ENCODE measurements at regions not wholly inside any gene's neighbourhood (a gene's known extent, or its start where the extent isn't known, plus 50 kb on each side); places are given as distances from the start of the nearest gene placed in this dataset.

GRCh38 chr14:55976219-55976618 is 142.0 kb upstream of the PELI2 start:
- TF ChIP-seq Cebpa-rat (IDR thresholded peaks at IDR 0.05), result no peak
- Histone ChIP-seq H3K4me1 (peaks cover 0 to 16% (median 7%) of the 10 kb centered on the region in 10 experiments; a peak in 4 of 20 replicates), H3K9ac (no peak overlapping the region), H3K36me3 (peaks cover 0 to 3% (median 0%) of the 10 kb centered on the region in 11 experiments; a peak in 1 of 22 replicates), H3K9me3 (replicated peaks in 1 of 11) (peaks cover 10 to 22% (median 18%) of the 10 kb centered on the region in 11 experiments), H3K27ac (no peak overlapping the region), H3K27me3 (no peaks in the 10 kb centered on the region), H3K4me3 (no peak overlapping the region), H4K20me1 (no peaks in the 10 kb centered on the region), H3K4me2 (no peak overlapping the region)

- Histone ChIP-seq H3K9ac (no peak overlapping the region), H3K4me1 (peaks cover 0 to 16% (median 7%) of the 10 kb centered on the region in 10 experiments; a peak in 4 of 20 replicates), H3K36me3 (peaks cover 0 to 3% (median 0%) of the 10 kb centered on the region in 11 experiments; a peak in 1 of 22 replicates), H3K9me3 (replicated peaks in 1 of 11) (peaks cover 15 to 27% (median 22%) of the 10 kb centered on the region in 11 experiments), H3K27me3 (no peaks in the 10 kb centered on the region), H3K27ac (no peak overlapping the region), H3K4me2 (no peak overlapping the region), H4K20me1 (no peaks in the 10 kb centered on the region), H3K4me3 (no peak overlapping the region)
- TF ChIP-seq Cebpa-rat (IDR thresholded peaks at IDR 0.05), result no peak
Measured at GRCh38 chr14:55976655-55977054, 141.6 kb upstream of the PELI2 start.

DNA sequence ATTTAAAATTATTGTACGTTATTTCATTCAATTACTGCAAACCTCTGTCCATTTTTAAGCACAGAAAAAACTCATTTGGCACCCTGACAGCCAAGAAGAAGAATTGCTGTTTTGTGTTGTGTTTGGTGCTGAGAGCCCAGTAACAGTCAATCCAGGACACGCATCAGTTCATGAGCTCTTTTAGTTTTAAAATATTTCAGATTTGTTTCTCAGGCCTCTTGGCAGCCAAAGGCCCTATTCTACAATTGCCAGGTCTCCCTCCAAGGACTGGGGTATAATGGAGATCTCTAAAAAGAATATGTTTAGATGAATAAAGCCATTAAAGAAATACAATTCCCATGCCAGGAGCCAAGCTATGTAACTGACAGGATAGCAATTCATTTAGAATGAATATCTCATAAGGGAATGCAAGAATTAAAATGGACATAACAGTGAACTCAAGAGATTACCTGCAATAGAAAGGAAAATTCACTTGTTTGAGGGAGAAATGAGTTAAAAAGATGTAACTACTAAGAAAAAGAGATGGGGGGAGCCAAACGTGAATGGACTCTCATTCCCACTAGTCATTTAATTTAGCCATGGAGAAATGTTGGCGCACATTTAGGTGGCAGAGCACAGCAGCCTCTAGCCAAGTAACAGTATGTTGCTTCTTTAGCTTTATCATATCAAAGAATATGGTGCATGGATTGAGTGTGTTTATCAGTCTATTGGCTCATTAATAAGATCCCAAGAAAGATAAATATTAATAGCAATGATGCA is 140.6 kb upstream of the PELI2 start:
- no peaks in the 10 kb centered on the region for H4K20me1 ChIP-seq
- no peaks in the 10 kb centered on the region for H3K27me3 ChIP-seq
- peaks cover 0 to 16% (median 7%) of the 10 kb centered on the region in 10 experiments; a peak in 4 of 20 replicates for H3K4me1 ChIP-seq
- peaks cover 17 to 36% (median 27%) of the 10 kb centered on the region in 11 experiments for H3K9me3 ChIP-seq (replicated peaks in 1 of 11)
- H3K9ac ChIP-seq, result no peak overlapping the region
- no peak overlapping the region for H3K4me3 ChIP-seq
- H3K4me2 ChIP-seq, result no peak overlapping the region
- no peak overlapping the region for H3K27ac ChIP-seq
- no peak for TF ChIP-seq Cebpa-rat (IDR thresholded peaks at IDR 0.05)
- peaks cover 0 to 3% (median 0%) of the 10 kb centered on the region in 11 experiments; a peak in 1 of 22 replicates for H3K36me3 ChIP-seq

DNA sequence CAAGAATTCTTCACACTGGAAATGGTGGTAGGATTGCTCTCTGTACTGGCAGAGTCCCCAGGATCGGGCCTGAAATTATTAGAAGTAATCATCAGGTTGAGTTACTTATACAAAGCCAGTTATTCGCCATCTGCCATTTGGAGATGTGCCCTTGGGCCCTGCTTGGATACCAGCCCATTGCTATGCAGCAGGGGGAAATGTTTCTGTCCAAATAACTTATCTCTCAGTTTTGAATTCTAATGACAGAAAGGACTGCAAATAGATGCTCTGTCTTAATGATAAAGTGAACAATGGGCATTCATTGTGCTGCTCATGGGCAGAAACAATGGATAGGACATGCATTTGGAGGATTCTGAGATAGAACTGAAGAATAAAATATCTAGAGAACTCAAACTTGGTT is 139.1 kb upstream of the PELI2 start:
- Histone ChIP-seq H3K4me3 (no peak overlapping the region), H3K4me2 (no peak overlapping the region), H3K9me3 (replicated peaks in 1 of 11) (peaks cover 17 to 37% (median 27%) of the 10 kb centered on the region in 11 experiments), H3K4me1 (peaks cover 0 to 6% (median 0%) of the 10 kb centered on the region in 10 experiments; a peak in 2 of 20 replicates), H3K36me3 (peaks cover 0 to 3% (median 0%) of the 10 kb centered on the region in 11 experiments; a peak in 1 of 22 replicates), H3K27me3 (no peaks in the 10 kb centered on the region), H3K9ac (no peak overlapping the region), H3K27ac (no peak overlapping the region), H4K20me1 (no peaks in the 10 kb centered on the region)
- TF ChIP-seq Cebpa-rat (IDR thresholded peaks at IDR 0.05), result no peak

DNA sequence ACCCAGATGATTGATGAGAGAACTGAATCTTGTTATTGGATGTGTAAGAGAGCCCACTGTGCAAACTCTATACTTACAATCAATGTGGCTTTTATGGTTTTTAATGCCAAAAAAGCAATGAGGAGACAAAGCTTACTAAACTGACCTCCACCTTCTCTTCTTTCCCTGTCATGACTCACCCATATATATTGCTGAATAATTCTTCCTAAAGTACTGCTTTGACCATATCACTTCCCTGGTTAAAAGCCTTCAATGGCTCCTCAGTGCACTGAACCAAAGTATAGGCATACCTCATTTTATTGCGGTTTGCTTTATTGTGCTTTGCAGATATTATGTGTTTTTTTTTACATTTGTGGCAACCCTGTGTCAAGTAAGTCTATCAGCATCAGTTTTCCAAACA is 138.4 kb upstream of the PELI2 start:
- Histone ChIP-seq H3K27me3 (no peaks in the 10 kb centered on the region), H3K9ac (no peak overlapping the region)

GRCh38 chr14:55980970-55981369 is 137.2 kb upstream of the PELI2 start:
- Histone ChIP-seq H3K4me3 (no peak overlapping the region), H3K4me1 (no peaks in the 10 kb centered on the region), H3K27ac (no peak overlapping the region), H3K9me3 (replicated peaks in 1 of 11) (peaks cover 17 to 37% (median 27%) of the 10 kb centered on the region in 11 experiments), H3K36me3 (peaks cover 0 to 3% (median 0%) of the 10 kb centered on the region in 11 experiments; a peak in 1 of 22 replicates), H4K20me1 (no peaks in the 10 kb centered on the region), H3K4me2 (no peak overlapping the region), H3K9ac (no peak overlapping the region), H3K27me3 (no peaks in the 10 kb centered on the region)
- TF ChIP-seq Cebpa-rat (IDR thresholded peaks at IDR 0.05), result no peak

More for the DNA sequence above, 138.4 kb upstream of the PELI2 start:
- peaks cover 17 to 37% (median 27%) of the 10 kb centered on the region in 11 experiments for H3K9me3 ChIP-seq (replicated peaks in 1 of 11)
- H3K27ac ChIP-seq, result no peak overlapping the region
- no peaks in the 10 kb centered on the region for H4K20me1 ChIP-seq
- no peak for TF ChIP-seq Cebpa-rat (IDR thresholded peaks at IDR 0.05)
- H3K36me3 ChIP-seq, result peaks cover 0 to 3% (median 0%) of the 10 kb centered on the region in 11 experiments; a peak in 1 of 22 replicates
- H3K4me2 ChIP-seq, result no peak overlapping the region
- 0 out of 20 replicates have a peak, but pooled peaks cover 0 to 4% (median 0%) of the 10 kb centered on the region in 10 experiments for H3K4me1 ChIP-seq
- H3K4me3 ChIP-seq, result no peak overlapping the region

DNA sequence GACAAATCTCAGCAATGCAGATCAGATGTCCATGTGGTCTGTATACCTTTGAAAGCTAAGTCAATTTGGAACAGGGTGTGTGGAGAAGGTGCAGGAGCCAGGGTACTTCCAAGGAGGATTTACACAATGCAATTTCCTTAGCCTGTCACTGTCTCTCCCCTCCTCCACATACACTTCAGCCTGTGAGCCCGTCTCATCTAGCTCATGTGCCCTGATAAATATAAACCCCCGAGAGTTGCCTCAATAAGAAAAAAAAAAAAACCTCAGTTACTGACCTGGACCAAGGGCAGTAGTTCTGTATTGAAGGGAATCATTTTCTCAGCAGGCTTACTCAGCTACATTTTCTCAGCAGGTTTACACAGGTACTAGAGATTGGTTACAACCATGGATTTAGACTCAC is 132.1 kb upstream of the PELI2 start:
- no peak for TF ChIP-seq Cebpa-rat (IDR thresholded peaks at IDR 0.05)
- H3K9ac ChIP-seq, result no peak overlapping the region

DNA sequence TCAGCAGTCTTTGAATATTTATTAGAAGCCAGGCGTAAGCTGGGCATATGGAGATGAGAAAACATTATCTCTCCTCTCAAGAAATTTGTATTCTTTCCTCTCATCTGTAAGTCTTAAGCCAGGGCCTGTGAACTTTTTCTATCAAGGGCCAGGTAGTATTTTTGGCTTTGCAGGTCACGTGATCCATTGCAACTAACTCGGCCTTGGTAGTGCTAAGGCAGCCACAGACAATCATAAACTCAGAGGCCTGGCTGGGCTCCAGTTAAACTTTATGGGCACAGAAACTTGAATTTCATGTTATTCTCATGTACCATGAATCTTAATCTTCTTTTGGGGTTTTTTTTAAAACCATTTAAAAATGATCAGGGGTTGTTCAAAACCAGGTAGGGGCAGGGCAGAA is 117.4 kb upstream of the PELI2 start:
- H3K36me3 ChIP-seq, result no peaks in the 10 kb centered on the region
- no peak for TF ChIP-seq Cebpa-rat (IDR thresholded peaks at IDR 0.05)
- no peaks in the 10 kb centered on the region for H4K20me1 ChIP-seq
- H3K9me3 ChIP-seq (replicated peaks in 1 of 11), result peaks cover 0 to 20% (median 16%) of the 10 kb centered on the region in 11 experiments; a peak in 17 of 22 replicates
- H3K4me1 ChIP-seq, result peaks cover 29 to 39% (median 34%) of the 10 kb centered on the region in 10 experiments
- H3K27me3 ChIP-seq, result no peaks in the 10 kb centered on the region
- H3K4me2 ChIP-seq, result no peak overlapping the region
- no peak overlapping the region for H3K4me3 ChIP-seq
- no peak overlapping the region for H3K27ac ChIP-seq
- H3K9ac ChIP-seq, result no peak overlapping the region

More for the DNA sequence above, 132.1 kb upstream of the PELI2 start:
- no peaks in the 10 kb centered on the region for H4K20me1 ChIP-seq
- H3K36me3 ChIP-seq, result no peaks in the 10 kb centered on the region
- no peak overlapping the region for H3K4me2 ChIP-seq
- H3K4me1 ChIP-seq, result no peaks in the 10 kb centered on the region
- no peaks in the 10 kb centered on the region for H3K27me3 ChIP-seq
- no peak overlapping the region for H3K27ac ChIP-seq
- no peak overlapping the region for H3K4me3 ChIP-seq
- H3K9me3 ChIP-seq (replicated peaks in 1 of 11), result peaks cover 7 to 16% (median 13%) of the 10 kb centered on the region in 11 experiments

DNA sequence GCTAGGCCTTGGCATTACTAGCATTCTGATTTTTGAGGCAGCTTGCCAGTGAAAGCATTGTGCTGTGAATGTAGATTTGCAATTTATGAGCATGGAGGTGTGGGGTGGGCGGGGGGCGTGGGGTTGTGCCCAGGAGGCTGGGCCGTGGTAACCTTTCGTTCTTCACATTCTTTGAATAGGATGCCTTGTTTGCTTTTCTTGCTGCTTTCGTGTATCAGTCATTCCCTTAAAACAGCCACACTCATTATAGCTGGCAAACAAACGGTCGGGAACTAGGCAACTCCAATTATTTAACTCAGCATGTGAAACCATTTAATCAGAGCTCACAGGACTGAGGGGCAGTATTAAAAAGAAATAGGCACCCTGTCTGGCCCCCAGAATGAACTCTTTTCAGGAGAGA is 115.9 kb upstream of the PELI2 start:
- no peaks in the 10 kb centered on the region for H3K27me3 ChIP-seq
- no peak for TF ChIP-seq Cebpa-rat (IDR thresholded peaks at IDR 0.05)
- peak overlapping the region in 10 of 11 experiments; percentile 39 to 69 (median 53); a peak in 18 of 22 replicates for H3K4me2 ChIP-seq
- H3K9ac ChIP-seq, result no peak overlapping the region
- H3K27ac ChIP-seq, result no peak overlapping the region
- H3K4me1 ChIP-seq, result peaks cover 29 to 41% (median 36%) of the 10 kb centered on the region in 10 experiments
- H3K9me3 ChIP-seq (replicated peaks in 1 of 11), result peaks cover 0 to 20% (median 16%) of the 10 kb centered on the region in 11 experiments; a peak in 16 of 22 replicates
- H3K4me3 ChIP-seq, result no peak overlapping the region
- no peaks in the 10 kb centered on the region for H3K36me3 ChIP-seq
- H4K20me1 ChIP-seq, result no peaks in the 10 kb centered on the region

Data from BLaER1 treated with 17β-estradiol and CSF1 and Interleukin-3, amounts not matched to agents 10 nM and 100 nM (cell line).